MCF 10A (cell line): ENCODE measurements at regions not wholly inside any gene's neighbourhood (a gene's known extent, or its start where the extent isn't known, plus 50 kb on each side); places are given as distances from the start of the nearest gene placed in this dataset.
A peak's percentile ranks its signal among the peaks of the same experiment; 100 is the strongest.
"Not testable (repeated sequence)": the region's sequence is repeated elsewhere in the genome, so short reads cannot be mapped to it uniquely, and the experiment has no call there.

Experiments
- BruUV-seq: library from RNA; stranded (reverse); fragments of 400-500 nt; replicated peaks from 2 replicates; lab custom pipeline; 2021; lab: Mats Ljungman, UMichigan
- CTCF ChIA-PET: fragments of 300-600 bp; sonication (Branson Sonifier 250); formaldehyde crosslinking; extraction: SDS; loops from one replicate; lab custom pipeline; 2021; ENCODE audit warnings: antibody characterized with exemption, inconsistent platforms; lab: Yijun Ruan, JAX
- POLR2A ChIA-PET: fragments of 300-600, 350-650 bp; sonication (Branson Sonifier 250); formaldehyde crosslinking; extraction: SDS; loops from one replicate; lab custom pipeline; 2020; ENCODE audit warnings: antibody characterized with exemption, inconsistent platforms; lab: Yijun Ruan, JAX
- DNase-seq: peaks from one replicate; pipeline ENCODE4 v3.0.0-alpha.2; 2018; ENCODE audit not compliant: unreplicated experiment
- H3K27ac Mint-ChIP-seq: one replicate; pipeline ENCODE4 v1.8.0; 2022; ENCODE audit warnings: mild to moderate bottlenecking, low read depth, mixed read lengths; ENCODE audit not compliant: unreplicated experiment
- H3K27me3 Mint-ChIP-seq: one replicate; pipeline ENCODE4 v1.8.0; 2022; ENCODE audit warnings: mixed read lengths; ENCODE audit not compliant: insufficient read depth, unreplicated experiment
- H3K36me3 Mint-ChIP-seq: one replicate; pipeline ENCODE4 v1.8.0; 2022; ENCODE audit warnings: mild to moderate bottlenecking, moderate library complexity, mixed read lengths; ENCODE audit not compliant: insufficient read depth, unreplicated experiment
- H3K4me1 Mint-ChIP-seq: one replicate; pipeline ENCODE4 v1.8.0; 2022; ENCODE audit warnings: mixed read lengths; ENCODE audit not compliant: insufficient read depth, unreplicated experiment
- H3K4me3 Mint-ChIP-seq: one replicate; pipeline ENCODE4 v1.8.0; 2022; ENCODE audit warnings: mild to moderate bottlenecking, moderate library complexity, mixed read lengths; ENCODE audit not compliant: unreplicated experiment
- H3K9me3 Mint-ChIP-seq: one replicate; pipeline ENCODE4 v1.8.0; 2022; ENCODE audit warnings: mixed read lengths; ENCODE audit not compliant: unreplicated experiment
- intact Hi-C: fragments of 100-400 bp; cut with micrococcal nuclease; formaldehyde crosslinking; loops from 2 replicates; pipeline ENCODE4 v1.14.1; 2022
- TF ChIP-seq, protein P1 (sequence below): fragments of 200-600 bp; IDR thresholded peaks from one replicate; pipeline ENCODE4 v1.8.0; 2022; ENCODE audit warnings: antibody characterized with exemption, mild to moderate bottlenecking; ENCODE audit not compliant: unreplicated experiment

- TF ChIP-seq, protein P1, sequence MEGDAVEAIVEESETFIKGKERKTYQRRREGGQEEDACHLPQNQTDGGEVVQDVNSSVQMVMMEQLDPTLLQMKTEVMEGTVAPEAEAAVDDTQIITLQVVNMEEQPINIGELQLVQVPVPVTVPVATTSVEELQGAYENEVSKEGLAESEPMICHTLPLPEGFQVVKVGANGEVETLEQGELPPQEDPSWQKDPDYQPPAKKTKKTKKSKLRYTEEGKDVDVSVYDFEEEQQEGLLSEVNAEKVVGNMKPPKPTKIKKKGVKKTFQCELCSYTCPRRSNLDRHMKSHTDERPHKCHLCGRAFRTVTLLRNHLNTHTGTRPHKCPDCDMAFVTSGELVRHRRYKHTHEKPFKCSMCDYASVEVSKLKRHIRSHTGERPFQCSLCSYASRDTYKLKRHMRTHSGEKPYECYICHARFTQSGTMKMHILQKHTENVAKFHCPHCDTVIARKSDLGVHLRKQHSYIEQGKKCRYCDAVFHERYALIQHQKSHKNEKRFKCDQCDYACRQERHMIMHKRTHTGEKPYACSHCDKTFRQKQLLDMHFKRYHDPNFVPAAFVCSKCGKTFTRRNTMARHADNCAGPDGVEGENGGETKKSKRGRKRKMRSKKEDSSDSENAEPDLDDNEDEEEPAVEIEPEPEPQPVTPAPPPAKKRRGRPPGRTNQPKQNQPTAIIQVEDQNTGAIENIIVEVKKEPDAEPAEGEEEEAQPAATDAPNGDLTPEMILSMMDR, result no peak
- no peak for DNase-seq
- Mint-ChIP-seq H3K9me3 (no peaks in the 10 kb centered on the region), H3K27me3 (peaks cover 78% of the 10 kb centered on the region), H3K4me3 (no peak overlapping the region), H3K27ac (no peak overlapping the region), H3K4me1 (no peaks in the 10 kb centered on the region), H3K36me3 (no peaks in the 10 kb centered on the region)
- no TSS peak for BruUV-seq
- ChIA-PET CTCF (interaction anchor here (0.6 to 2.6 kb wide), 2 partner anchors 29 to 30 kb away, joined by 3 to 9 read pairs; no protein-coding TSS in a partner anchor), POLR2A (no interaction called here)
- intact Hi-C loops, result no loop called here
These were observed 381.6 kb downstream of the DSEL start for GRCh38 chr18:67134911-67135310.

DNA sequence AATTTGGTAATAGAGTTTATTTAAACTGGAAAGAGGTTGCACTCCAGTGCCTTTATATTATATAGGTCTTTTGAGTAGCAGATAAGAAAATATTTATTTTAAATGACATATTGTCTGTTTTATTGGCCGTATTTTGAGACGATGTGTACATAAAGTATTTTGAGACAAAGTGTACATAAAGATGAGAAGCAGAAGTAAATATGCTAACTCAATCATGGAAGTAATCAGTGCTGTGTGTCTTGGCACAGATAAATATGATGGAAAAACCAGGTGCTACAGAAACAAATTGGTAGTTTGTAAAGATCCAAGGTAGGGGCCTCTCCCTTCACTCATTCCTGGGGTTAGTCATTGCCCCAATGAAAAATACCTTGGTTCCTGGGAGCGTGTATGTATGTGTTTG lies 382.9 kb downstream of the DSEL start:
- ChIA-PET POLR2A (interaction anchor here (0.6 to 0.7 kb wide), 2 partner anchors 13 to 710 kb away, joined by 3 to 4 read pairs; no protein-coding TSS in a partner anchor), CTCF (interaction anchor here (2.6 kb wide), 1 partner anchor 29 kb away, joined by 9 read pairs; no protein-coding TSS in a partner anchor)
- no peak for DNase-seq
- Mint-ChIP-seq H3K27ac (no peak overlapping the region), H3K4me1 (no peaks in the 10 kb centered on the region), H3K27me3 (peaks cover 86% of the 10 kb centered on the region), H3K9me3 (no peaks in the 10 kb centered on the region), H3K36me3 (no peaks in the 10 kb centered on the region), H3K4me3 (no peak overlapping the region)
- no TSS peak for BruUV-seq
- TF ChIP-seq, protein P1, result no peak
- intact Hi-C loops, result no loop called here

GRCh38 chr18:67132919-67133318 lies 383.6 kb downstream of the DSEL start:
- Mint-ChIP-seq H3K4me1 (no peaks in the 10 kb centered on the region), H3K9me3 (no peaks in the 10 kb centered on the region), H3K27me3 (peaks cover 90% of the 10 kb centered on the region), H3K4me3 (no peak overlapping the region), H3K36me3 (no peaks in the 10 kb centered on the region), H3K27ac (no peak overlapping the region)
- TF ChIP-seq, protein P1, result no peak
- ChIA-PET CTCF (no interaction called here), POLR2A (interaction anchor here (0.7 to 1.2 kb wide), 3 partner anchors 12 to 243 kb away, joined by 3 to 4 read pairs (median 3); no protein-coding TSS in a partner anchor)
- peak; percentile 6 for DNase-seq
- intact Hi-C loops, result no loop called here
- no TSS peak for BruUV-seq

- H3K4me3 Mint-ChIP-seq, result no peak overlapping the region
- POLR2A ChIA-PET, result interaction anchor here (1.0 to 1.2 kb wide), 2 partner anchors 12 to 13 kb away, joined by 3 read pairs; no protein-coding TSS in a partner anchor
- H3K27me3 Mint-ChIP-seq, result peaks cover 87% of the 10 kb centered on the region
- DNase-seq, result no peak
- no peaks in the 10 kb centered on the region for H3K9me3 Mint-ChIP-seq
- TF ChIP-seq, protein P1, result no peak
- no peak overlapping the region for H3K27ac Mint-ChIP-seq
- H3K4me1 Mint-ChIP-seq, result no peaks in the 10 kb centered on the region
- BruUV-seq, result no TSS peak
- no peaks in the 10 kb centered on the region for H3K36me3 Mint-ChIP-seq
- CTCF ChIA-PET, result no interaction called here
- intact Hi-C loops, result no loop called here
These were observed 385.0 kb downstream of the DSEL start for GRCh38 chr18:67131498-67131897.

- POLR2A ChIA-PET, H3K4me1 Mint-ChIP-seq, intact Hi-C loops, H3K27ac Mint-ChIP-seq, H3K9me3 Mint-ChIP-seq, BruUV-seq, DNase-seq, H3K4me3 Mint-ChIP-seq, H3K36me3 Mint-ChIP-seq: not testable (repeated sequence)
- CTCF ChIA-PET, result interaction anchor here (0.6 kb wide), 1 partner anchor 1644 kb away, joined by 4 read pairs; no protein-coding TSS in a partner anchor
- peaks cover 69% of the 10 kb centered on the region for H3K27me3 Mint-ChIP-seq
These were observed 389.8 kb downstream of the DSEL start for GRCh38 chr18:67126751-67127150.
